MCF 10A (cell line): ENCODE measurements at regions not wholly inside any gene's neighbourhood (a gene's known extent, or its start where the extent isn't known, plus 50 kb on each side); places are given as distances from the start of the nearest gene placed in this dataset. TPM values are rescaled to one million over a fixed set of nuclear protein-coding genes. Genes with fewer than 3 reads are reported as not detected.

Source experiments
- BruUV-seq: library from RNA; stranded (reverse); fragments of 400-500 nt; replicated peaks from 2 replicates; lab custom pipeline; 2021; lab: Mats Ljungman, UMichigan
- CTCF ChIA-PET: fragments of 300-600 bp; sonication (Branson Sonifier 250); formaldehyde crosslinking; extraction: SDS; loops from one replicate; lab custom pipeline; 2021; ENCODE audit warnings: antibody characterized with exemption, inconsistent platforms; lab: Yijun Ruan, JAX
- POLR2A ChIA-PET: fragments of 300-600, 350-650 bp; sonication (Branson Sonifier 250); formaldehyde crosslinking; extraction: SDS; loops from one replicate; lab custom pipeline; 2020; ENCODE audit warnings: antibody characterized with exemption, inconsistent platforms; lab: Yijun Ruan, JAX
- DNase-seq: peaks from one replicate; pipeline ENCODE4 v3.0.0-alpha.2; 2018; ENCODE audit not compliant: unreplicated experiment
- H3K27ac Mint-ChIP-seq: one replicate; pipeline ENCODE4 v1.8.0; 2022; ENCODE audit warnings: mild to moderate bottlenecking, low read depth, mixed read lengths; ENCODE audit not compliant: unreplicated experiment
- H3K27me3 Mint-ChIP-seq: one replicate; pipeline ENCODE4 v1.8.0; 2022; ENCODE audit warnings: mixed read lengths; ENCODE audit not compliant: insufficient read depth, unreplicated experiment
- H3K36me3 Mint-ChIP-seq: one replicate; pipeline ENCODE4 v1.8.0; 2022; ENCODE audit warnings: mild to moderate bottlenecking, moderate library complexity, mixed read lengths; ENCODE audit not compliant: insufficient read depth, unreplicated experiment
- H3K4me1 Mint-ChIP-seq: one replicate; pipeline ENCODE4 v1.8.0; 2022; ENCODE audit warnings: mixed read lengths; ENCODE audit not compliant: insufficient read depth, unreplicated experiment
- H3K4me3 Mint-ChIP-seq: one replicate; pipeline ENCODE4 v1.8.0; 2022; ENCODE audit warnings: mild to moderate bottlenecking, moderate library complexity, mixed read lengths; ENCODE audit not compliant: unreplicated experiment
- H3K9me3 Mint-ChIP-seq: one replicate; pipeline ENCODE4 v1.8.0; 2022; ENCODE audit warnings: mixed read lengths; ENCODE audit not compliant: unreplicated experiment
- CTCF ChIP-seq: fragments of 200-600 bp; IDR thresholded peaks from one replicate; pipeline ENCODE4 v1.8.0; 2022; ENCODE audit warnings: antibody characterized with exemption, mild to moderate bottlenecking; ENCODE audit not compliant: unreplicated experiment
- intact Hi-C: fragments of 100-400 bp; cut with micrococcal nuclease; formaldehyde crosslinking; loops from 2 replicates; pipeline ENCODE4 v1.14.1; 2022
- microRNA-seq: library from miRNA; unstranded; fragments of <30 nt; microRNA quantifications from one replicate; pipeline ENCODE4 v1.2.0, GENCODE V29; 2022

DNA sequence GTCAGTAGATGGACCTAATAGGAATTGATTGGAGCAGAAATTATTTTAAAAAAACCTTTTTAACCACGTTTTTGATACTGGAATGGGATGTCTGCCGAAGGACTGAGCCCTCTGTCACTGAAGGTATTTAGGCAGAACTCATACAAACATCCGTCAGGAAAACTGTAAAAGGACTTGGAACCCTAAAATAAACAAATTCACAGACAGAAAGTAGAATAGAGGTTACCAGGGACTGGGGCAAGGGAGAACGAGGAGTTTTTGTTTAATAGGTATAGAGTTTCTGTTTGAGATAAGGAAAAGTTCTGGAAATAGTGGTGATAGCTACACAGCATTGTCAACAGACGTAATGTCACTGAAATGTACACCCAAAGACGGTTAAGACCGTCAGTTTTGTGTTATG, 105.5 kb downstream of the BCOR start:
- intact Hi-C loops, result no loop called here
- peaks cover 64% of the 10 kb centered on the region for H3K27me3 Mint-ChIP-seq
- H3K4me1 Mint-ChIP-seq, result no peaks in the 10 kb centered on the region
- DNase-seq, result no peak
- no peaks in the 10 kb centered on the region for H3K36me3 Mint-ChIP-seq
- H3K27ac Mint-ChIP-seq, result no peak overlapping the region
- POLR2A ChIA-PET, result no interaction called here
- H3K4me3 Mint-ChIP-seq, result no peak overlapping the region
- no peak for TF ChIP-seq CTCF
- BruUV-seq, result no TSS peak
- CTCF ChIA-PET, result no interaction called here
- no peaks in the 10 kb centered on the region for H3K9me3 Mint-ChIP-seq

DNA sequence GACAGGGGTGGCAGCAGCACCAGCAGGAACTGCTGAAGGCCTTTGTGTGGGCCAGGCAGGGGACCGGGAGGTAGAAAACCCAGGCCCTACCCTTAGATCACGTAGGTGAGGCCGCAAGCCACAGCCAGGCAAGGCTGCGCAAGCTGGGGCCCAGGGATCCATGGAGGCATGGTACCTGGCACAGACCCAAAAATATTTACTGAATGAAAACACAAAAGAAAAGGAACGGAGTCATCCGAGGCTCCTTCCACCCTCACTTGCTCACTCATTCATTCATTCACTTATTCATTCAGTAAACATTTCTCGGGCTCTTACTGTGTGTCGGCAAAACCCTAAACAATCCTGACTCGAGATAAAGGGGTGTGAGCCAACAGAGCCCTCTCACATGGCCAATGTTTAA, 102.3 kb downstream of the BCOR start:
- Mint-ChIP-seq H3K4me3 (no peak overlapping the region), H3K27me3 (peaks cover 57% of the 10 kb centered on the region), H3K36me3 (no peaks in the 10 kb centered on the region), H3K4me1 (peaks cover 6% of the 10 kb centered on the region), H3K9me3 (no peaks in the 10 kb centered on the region), H3K27ac (no peak overlapping the region)
- POLR2A ChIA-PET, result no interaction called here
- intact Hi-C loops, result no loop called here
- DNase-seq, result no peak
- no peak for TF ChIP-seq CTCF
- CTCF ChIA-PET, result no interaction called here
- no TSS peak for BruUV-seq

GRCh38 chrX:39996536-39996935, 101.2 kb downstream of the BCOR start:
- Mint-ChIP-seq H3K36me3 (no peaks in the 10 kb centered on the region), H3K4me3 (no peak overlapping the region), H3K27ac (no peak overlapping the region), H3K9me3 (no peaks in the 10 kb centered on the region), H3K27me3 (peaks cover 57% of the 10 kb centered on the region), H3K4me1 (peaks cover 6% of the 10 kb centered on the region)
- BruUV-seq, result no TSS peak
- CTCF ChIA-PET, result no interaction called here
- POLR2A ChIA-PET, result no interaction called here
- no peak for DNase-seq
- intact Hi-C loops, result no loop called here
- TF ChIP-seq CTCF, result no peak

DNA sequence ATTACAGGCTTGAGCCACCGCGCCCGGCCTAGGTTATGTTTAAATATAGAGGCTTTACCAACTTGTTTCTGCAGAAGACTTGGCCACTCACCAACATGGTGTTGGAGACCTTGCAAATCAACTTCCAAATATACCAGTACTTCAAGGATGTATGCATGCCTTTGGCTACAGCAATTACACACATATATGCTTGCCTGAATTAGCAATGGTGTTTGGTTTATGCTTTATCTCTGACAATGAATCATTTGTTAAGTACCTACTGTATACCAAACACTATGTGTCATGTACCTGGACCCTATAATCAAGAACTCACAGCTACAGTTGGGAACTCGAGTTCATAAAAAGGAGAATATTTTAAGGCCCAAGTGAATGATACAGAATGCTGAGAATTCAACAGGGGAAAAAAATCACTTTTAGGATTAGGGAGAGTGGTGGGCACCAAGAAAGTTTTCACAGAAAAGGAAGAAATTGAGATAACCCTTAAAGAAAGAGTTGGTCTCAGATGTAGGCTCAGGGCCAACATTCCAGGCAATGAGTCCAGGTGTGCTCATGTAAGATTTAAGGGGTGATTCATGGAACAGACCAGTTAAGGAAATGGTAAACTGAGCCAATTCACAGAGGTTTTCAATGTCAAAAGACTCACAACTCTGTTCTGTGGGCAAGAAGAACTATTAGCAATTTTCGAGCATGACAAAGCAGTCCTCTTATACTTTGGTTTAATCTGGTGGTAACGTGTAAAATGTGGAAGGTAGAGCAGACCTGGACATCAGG, 98.9 kb downstream of the BCOR start:
- POLR2A ChIA-PET, result no interaction called here

More for the DNA sequence above, 98.9 kb downstream of the BCOR start:
- TF ChIP-seq CTCF, result no peak
- no peak for DNase-seq
- Mint-ChIP-seq H3K9me3 (no peaks in the 10 kb centered on the region), H3K36me3 (no peaks in the 10 kb centered on the region), H3K4me3 (no peak overlapping the region), H3K27me3 (peaks cover 42% of the 10 kb centered on the region), H3K4me1 (peaks cover 6% of the 10 kb centered on the region), H3K27ac (no peak overlapping the region)
- BruUV-seq, result no TSS peak
- CTCF ChIA-PET, result no interaction called here
- intact Hi-C loops, result no loop called here

Small RNA genes lying in the stretch of these regions (microRNA-seq; reads per million reads assigned to microRNA genes)
- gene MIR1587, result not detected
- gene MIR3937, result not detected
